Endothelial cell of umbilical vein (primary cell): ENCODE measurements at regions not wholly inside any gene's neighbourhood (a gene's known extent, or its start where the extent isn't known, plus 50 kb on each side); places are given as distances from the start of the nearest gene placed in this dataset.

Source experiments
- CTCF ChIP-seq, 2 donors: IDR thresholded peaks; 1 replicate in 1 of 2; 2 replicates in 1 of 2; pipeline ENCODE4 v1.5.1; 2011; ENCODE audit warnings: low read length in 2 of 2, mild to moderate bottlenecking in 2 of 2, moderate library complexity in 2 of 2, control low read depth in 1 of 2, inconsistent platforms in 1 of 2, low read depth in 1 of 2; ENCODE audit not compliant: insufficient read depth in 1 of 2; ENCODE audit errors: extremely low read depth in 1 of 2
- EZH2 ChIP-seq: IDR thresholded peaks from 2 replicates; pipeline ENCODE4 v1.6.1; 2012; ENCODE audit warnings: borderline replicate concordance, low read depth, mild to moderate bottlenecking, moderate library complexity, low read length, inconsistent platforms; ENCODE audit not compliant: severe bottlenecking
- MAX ChIP-seq: IDR thresholded peaks from 2 replicates; pipeline ENCODE4 v1.6.1; 2011; ENCODE audit not compliant: insufficient read depth, insufficient read length
- MYC ChIP-seq: IDR thresholded peaks from one replicate; pipeline ENCODE4 v1.6.1; 2011; ENCODE audit warnings: mild to moderate bottlenecking, low read depth, low read length
- POLR2A ChIP-seq: IDR thresholded peaks from 2 replicates; pipeline ENCODE4 v1.6.1; 2012; ENCODE audit warnings: low read depth, mild to moderate bottlenecking, control low read depth, low read length
- POLR2AphosphoS5 ChIP-seq: IDR thresholded peaks from 2 replicates; pipeline ENCODE4 v1.6.1; 2012; ENCODE audit warnings: low read depth, mild to moderate bottlenecking, control low read depth, low read length, moderate library complexity; ENCODE audit not compliant: insufficient read depth

DNA sequence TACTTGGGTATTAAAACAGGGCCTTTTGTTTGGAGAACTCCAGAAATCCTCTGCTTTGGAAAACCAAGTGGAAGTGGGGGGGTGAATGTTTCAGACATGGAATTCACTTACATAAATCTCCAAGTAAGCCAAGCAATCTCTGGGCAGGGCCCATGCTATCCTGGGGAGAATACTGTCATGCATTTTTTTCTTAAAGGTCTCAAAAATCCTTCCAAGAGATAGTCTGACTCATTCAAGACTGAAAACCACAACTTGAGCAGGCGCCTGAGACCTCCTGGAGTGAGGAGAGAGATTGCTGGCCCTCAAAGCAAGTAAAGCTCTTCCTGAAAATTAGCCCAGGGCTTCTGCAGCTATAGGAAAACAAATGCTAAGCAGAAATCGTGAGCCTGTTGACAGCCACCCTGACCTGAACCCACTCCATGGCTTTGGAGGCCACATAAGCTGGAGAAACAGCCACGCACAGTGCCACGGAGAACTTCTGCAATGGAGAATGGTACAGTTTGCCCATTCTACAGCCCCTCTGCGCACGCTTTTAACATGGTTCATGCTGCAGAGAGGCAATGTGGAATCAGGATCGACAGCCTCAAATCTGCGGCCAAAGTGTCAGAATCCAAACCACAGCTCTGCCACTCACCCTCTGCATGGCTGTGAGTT is 203.1 kb upstream of the AUTS2 start:
- TF ChIP-seq MAX, result no peak
- TF ChIP-seq POLR2AphosphoS5, result no peak
- no peak for TF ChIP-seq POLR2A
- no peak for TF ChIP-seq CTCF (IDR thresholded peaks at IDR 0.05; ENCODE audit: extremely low read depth in 1 of 2, insufficient read depth in 1 of 2, low read depth in 1 of 2, low read length in 2 of 2)
- no peak for TF ChIP-seq MYC
- TF ChIP-seq EZH2, result no peak
